SK-N-SH treated with all-trans-retinoic acid at 6 μM for 48 hours (cell line): ENCODE measurements at regions not wholly inside any gene's neighbourhood (a gene's known extent, or its start where the extent isn't known, plus 50 kb on each side); places are given as distances from the start of the nearest gene placed in this dataset.

Experiments
- ATAC-seq: fragments of 200-7000 bp; cut with Tn5 transposase; 3 replicates; pipeline ENCODE4 v1.9.1; 2020; ENCODE audit warnings: mild to moderate bottlenecking, moderate library complexity
- ARNTL ChIP-seq: fragments of 450-650 bp; formaldehyde crosslinking; IDR thresholded peaks from 2 replicates; pipeline ENCODE4 v1.5.0; 2020; ENCODE audit warnings: low read depth, mild to moderate bottlenecking, moderate library complexity, borderline replicate concordance
- BACH2 ChIP-seq: fragments of 250-450 bp; sonication (Bioruptor Pico); IDR thresholded peaks from 2 replicates; pipeline ENCODE4 v1.9.0; 2021; ENCODE audit warnings: mild to moderate bottlenecking, borderline replicate concordance
- CSDC2 ChIP-seq: fragments of 250-450 bp; sonication (Bioruptor Pico); IDR thresholded peaks from 2 replicates; pipeline ENCODE4 v1.5.0; 2020; ENCODE audit warnings: mild to moderate bottlenecking, moderate library complexity
- ESRRG ChIP-seq: fragments of 250-450 bp; sonication (Bioruptor Pico); IDR thresholded peaks from 2 replicates; pipeline ENCODE4 v1.6.1; 2021; ENCODE audit warnings: mild to moderate bottlenecking
- GLIS3 ChIP-seq: fragments of 250-450 bp; sonication (Bioruptor Pico); IDR thresholded peaks from 2 replicates; pipeline ENCODE4 v1.5.0; 2020; ENCODE audit warnings: mild to moderate bottlenecking, moderate library complexity
- OSR1 ChIP-seq: fragments of 250-450 bp; sonication (Bioruptor Pico); IDR thresholded peaks from 2 replicates; pipeline ENCODE4 v1.8.0; 2022; ENCODE audit warnings: moderate library complexity, mild to moderate bottlenecking, inconsistent platforms
- PATZ1 ChIP-seq: fragments of 250-450 bp; sonication (Bioruptor Pico); IDR thresholded peaks from 2 replicates; pipeline ENCODE4 v1.8.0; 2020; ENCODE audit warnings: mild to moderate bottlenecking, moderate library complexity, borderline replicate concordance
- PPARA ChIP-seq: fragments of 250-450 bp; sonication (Bioruptor Pico); IDR thresholded peaks from 2 replicates; pipeline ENCODE4 v1.5.0; 2020; ENCODE audit warnings: mild to moderate bottlenecking, borderline replicate concordance
- RARB ChIP-seq: fragments of 250-450 bp; sonication (Bioruptor Pico); IDR thresholded peaks from 2 replicates; pipeline ENCODE4 v1.8.0; 2021; ENCODE audit warnings: mild to moderate bottlenecking, moderate library complexity
- SNAI2 ChIP-seq: fragments of 250-450 bp; sonication (Bioruptor Pico); IDR thresholded peaks from 2 replicates; pipeline ENCODE4 v1.5.0; 2020; ENCODE audit warnings: mild to moderate bottlenecking, moderate library complexity
- TCF4 ChIP-seq: fragments of 250-450 bp; sonication (Bioruptor Pico); IDR thresholded peaks from 2 replicates; pipeline ENCODE4 v1.8.0; 2021; ENCODE audit warnings: mild to moderate bottlenecking, moderate library complexity, borderline replicate concordance
- TOX ChIP-seq: fragments of 250-450 bp; sonication (Bioruptor Pico); IDR thresholded peaks from 2 replicates; pipeline ENCODE4 v1.8.0; 2021; ENCODE audit warnings: mild to moderate bottlenecking, moderate library complexity, borderline replicate concordance
- TSHZ2 ChIP-seq: fragments of 250-450 bp; sonication (Bioruptor Pico); IDR thresholded peaks from 2 replicates; pipeline ENCODE4 v1.5.0; 2020; ENCODE audit warnings: mild to moderate bottlenecking, moderate library complexity
- ZC3H10 ChIP-seq: fragments of 250-450 bp; sonication (Bioruptor Pico); IDR thresholded peaks from 2 replicates; pipeline ENCODE4 v1.5.1; 2021; ENCODE audit warnings: mild to moderate bottlenecking, moderate library complexity
- ZFP30 ChIP-seq: fragments of 450-650 bp; formaldehyde crosslinking; IDR thresholded peaks from 2 replicates; pipeline ENCODE4 v1.5.0; 2022; ENCODE audit warnings: mild to moderate bottlenecking, moderate library complexity
- ZNF565 ChIP-seq: fragments of 450-650 bp; formaldehyde crosslinking; conservative IDR thresholded peaks from 2 replicates; pipeline ENCODE4 v1.5.0; 2020; ENCODE audit warnings: low read depth, mild to moderate bottlenecking, moderate library complexity
- ZNF8 ChIP-seq: fragments of 450-650 bp; formaldehyde crosslinking; IDR thresholded peaks from 2 replicates; pipeline ENCODE4 v1.5.0; 2020; ENCODE audit warnings: mild to moderate bottlenecking, moderate library complexity
- TF ChIP-seq, protein P1 (sequence below): fragments of 250-450 bp; sonication (Bioruptor Pico); IDR thresholded peaks from 2 replicates; pipeline ENCODE4 v1.5.1; 2021; ENCODE audit warnings: mild to moderate bottlenecking, moderate library complexity
- TF ChIP-seq, protein P2 (sequence below): fragments of 250-450 bp; sonication (Bioruptor Pico); IDR thresholded peaks from 2 replicates; pipeline ENCODE4 v1.8.0; 2021; ENCODE audit warnings: low read depth, mild to moderate bottlenecking, moderate library complexity, borderline replicate concordance
- TF ChIP-seq, protein P3 (sequence below): fragments of 250-450 bp; sonication (Bioruptor Pico); IDR thresholded peaks from 2 replicates; pipeline ENCODE4 v1.5.1; 2020; ENCODE audit warnings: low read depth, mild to moderate bottlenecking, moderate library complexity

- TF ChIP-seq ZC3H10 (CRISPR knock-in tag) (no peak), TSHZ2 (CRISPR knock-in tag) (no peak), ZNF565 (CRISPR knock-in tag) (no peak)
- TF ChIP-seq, all 23 proteins: peak for 0
Observed at GRCh38 chr3:59606638-59607266, 556.9 kb upstream of the CFAP20DC start (continued).

DNA sequence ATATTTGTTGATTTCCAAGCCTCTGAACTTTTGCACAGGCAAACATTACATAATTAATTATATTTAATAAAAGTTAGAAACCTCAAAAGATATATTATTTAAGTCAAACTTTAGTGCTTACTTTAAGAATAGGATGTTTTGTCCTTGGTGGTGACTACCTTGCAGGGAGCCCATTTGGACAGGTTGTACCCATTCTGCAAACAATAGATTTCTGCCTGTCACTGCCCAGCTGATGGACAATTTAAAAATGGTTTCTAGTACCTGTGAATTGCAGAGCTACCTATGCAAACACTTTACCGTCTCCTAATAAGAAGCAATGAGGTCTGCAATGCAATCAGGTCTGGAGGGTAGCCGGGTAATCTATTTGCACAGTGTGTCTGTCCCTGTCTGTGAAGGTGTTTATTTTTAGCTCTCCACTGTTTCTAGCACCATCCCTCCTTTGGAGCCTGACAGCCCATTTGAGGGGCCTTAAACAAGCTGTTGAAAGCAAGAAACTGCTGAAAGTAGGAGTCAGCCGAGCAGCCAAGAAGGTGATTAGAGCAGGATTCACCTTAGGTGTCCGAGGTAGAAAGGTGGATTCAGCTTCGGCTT is 556.2 kb upstream of the CFAP20DC start:
- no peak for TF ChIP-seq ZNF8 (CRISPR knock-in tag)
- TF ChIP-seq, all 23 proteins: peak for 0
- no peak for ATAC-seq

- no peak for ATAC-seq
- TF ChIP-seq ZNF565 (CRISPR knock-in tag) (no peak), ESRRG (CRISPR knock-in tag) (no peak), GLIS3 (no peak), RARB (CRISPR knock-in tag) (no peak), SNAI2 (CRISPR knock-in tag) (no peak), PPARA (CRISPR knock-in tag) (no peak), TCF4 (CRISPR knock-in tag) (no peak), ZFP30 (no peak), PATZ1 (CRISPR knock-in tag) (no peak), BACH2 (CRISPR knock-in tag) (no peak), ZNF8 (CRISPR knock-in tag) (no peak), TOX (no peak), ARNTL (CRISPR knock-in tag) (no peak), OSR1 (no peak), ZC3H10 (CRISPR knock-in tag) (no peak)
- TF ChIP-seq, protein P1, sequence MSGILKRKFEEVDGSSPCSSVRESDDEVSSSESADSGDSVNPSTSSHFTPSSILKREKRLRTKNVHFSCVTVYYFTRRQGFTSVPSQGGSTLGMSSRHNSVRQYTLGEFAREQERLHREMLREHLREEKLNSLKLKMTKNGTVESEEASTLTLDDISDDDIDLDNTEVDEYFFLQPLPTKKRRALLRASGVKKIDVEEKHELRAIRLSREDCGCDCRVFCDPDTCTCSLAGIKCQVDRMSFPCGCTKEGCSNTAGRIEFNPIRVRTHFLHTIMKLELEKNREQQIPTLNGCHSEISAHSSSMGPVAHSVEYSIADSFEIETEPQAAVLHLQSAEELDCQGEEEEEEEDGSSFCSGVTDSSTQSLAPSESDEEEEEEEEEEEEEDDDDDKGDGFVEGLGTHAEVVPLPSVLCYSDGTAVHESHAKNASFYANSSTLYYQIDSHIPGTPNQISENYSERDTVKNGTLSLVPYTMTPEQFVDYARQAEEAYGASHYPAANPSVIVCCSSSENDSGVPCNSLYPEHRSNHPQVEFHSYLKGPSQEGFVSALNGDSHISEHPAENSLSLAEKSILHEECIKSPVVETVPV (CRISPR knock-in tag) = no peak
- TF ChIP-seq, protein P2, sequence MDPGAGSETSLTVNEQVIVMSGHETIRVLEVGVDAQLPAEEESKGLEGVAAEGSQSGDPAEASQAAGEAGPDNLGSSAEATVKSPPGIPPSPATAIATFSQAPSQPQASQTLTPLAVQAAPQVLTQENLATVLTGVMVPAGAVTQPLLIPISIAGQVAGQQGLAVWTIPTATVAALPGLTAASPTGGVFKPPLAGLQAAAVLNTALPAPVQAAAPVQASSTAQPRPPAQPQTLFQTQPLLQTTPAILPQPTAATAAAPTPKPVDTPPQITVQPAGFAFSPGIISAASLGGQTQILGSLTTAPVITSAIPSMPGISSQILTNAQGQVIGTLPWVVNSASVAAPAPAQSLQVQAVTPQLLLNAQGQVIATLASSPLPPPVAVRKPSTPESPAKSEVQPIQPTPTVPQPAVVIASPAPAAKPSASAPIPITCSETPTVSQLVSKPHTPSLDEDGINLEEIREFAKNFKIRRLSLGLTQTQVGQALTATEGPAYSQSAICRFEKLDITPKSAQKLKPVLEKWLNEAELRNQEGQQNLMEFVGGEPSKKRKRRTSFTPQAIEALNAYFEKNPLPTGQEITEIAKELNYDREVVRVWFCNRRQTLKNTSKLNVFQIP (CRISPR knock-in tag) = no peak
Observed at GRCh38 chr3:59605318-59605717, 555.5 kb upstream of the CFAP20DC start.

DNA sequence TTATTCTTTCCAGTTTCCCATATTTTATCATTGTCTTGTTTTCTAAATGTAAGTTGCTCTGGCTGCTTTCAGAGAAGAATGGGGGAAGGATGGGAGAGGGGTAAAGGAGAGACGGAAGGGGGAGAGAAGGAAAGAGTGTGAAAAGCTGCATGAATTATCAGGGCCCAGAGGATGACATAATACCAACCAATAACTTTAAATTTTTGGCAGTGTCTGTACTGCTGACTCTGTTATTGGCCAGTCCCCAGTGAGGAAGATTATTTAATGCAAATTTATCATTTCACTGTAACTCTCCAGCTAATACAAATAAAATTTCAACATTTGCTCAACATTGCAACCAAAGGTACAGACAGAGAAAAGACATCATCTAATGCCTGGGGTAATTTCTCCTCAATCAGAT is 551.7 kb upstream of the CFAP20DC start:
- ATAC-seq = no peak
- TF ChIP-seq, protein P3, sequence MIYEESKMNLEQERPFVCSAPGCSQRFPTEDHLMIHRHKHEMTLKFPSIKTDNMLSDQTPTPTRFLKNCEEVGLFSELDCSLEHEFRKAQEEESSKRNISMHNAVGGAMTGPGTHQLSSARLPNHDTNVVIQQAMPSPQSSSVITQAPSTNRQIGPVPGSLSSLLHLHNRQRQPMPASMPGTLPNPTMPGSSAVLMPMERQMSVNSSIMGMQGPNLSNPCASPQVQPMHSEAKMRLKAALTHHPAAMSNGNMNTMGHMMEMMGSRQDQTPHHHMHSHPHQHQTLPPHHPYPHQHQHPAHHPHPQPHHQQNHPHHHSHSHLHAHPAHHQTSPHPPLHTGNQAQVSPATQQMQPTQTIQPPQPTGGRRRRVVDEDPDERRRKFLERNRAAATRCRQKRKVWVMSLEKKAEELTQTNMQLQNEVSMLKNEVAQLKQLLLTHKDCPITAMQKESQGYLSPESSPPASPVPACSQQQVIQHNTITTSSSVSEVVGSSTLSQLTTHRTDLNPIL (CRISPR knock-in tag) = no peak
- TF ChIP-seq ZC3H10 (CRISPR knock-in tag) (no peak), RARB (CRISPR knock-in tag) (no peak), ESRRG (CRISPR knock-in tag) (no peak), CSDC2 (CRISPR knock-in tag) (no peak), ZNF565 (CRISPR knock-in tag) (no peak)
- TF ChIP-seq, protein P2 (CRISPR knock-in tag) = no peak
- TF ChIP-seq, protein P1 (CRISPR knock-in tag) = no peak
